Psoas muscle (tissue), 7 donors: ENCODE measurements at regions not wholly inside any gene's neighbourhood (a gene's known extent, or its start where the extent isn't known, plus 50 kb on each side); places are given as distances from the start of the nearest gene placed in this dataset.

Source experiments
- ATAC-seq, 4 donors: fragments of 200-7000 bp; cut with Tn5 transposase; one replicate each; pipeline ENCODE4 v1.9.1; 2020; ENCODE audit warnings: moderate library complexity in 3 of 4, mild to moderate bottlenecking in 2 of 4
- DNase-seq, 2 donors: peaks; one replicate each; pipeline ENCODE4 v3.0.0-alpha.2; 2020
- H3K27ac ChIP-seq: fragments of 200-600 bp; one replicate; pipeline ENCODE4 v1.8.0; 2022
- H3K27me3 ChIP-seq, 3 donors: fragments of 200-600 bp in 1 of 3; one replicate each; pipeline versions ENCODE4 v1.6.1 to v1.8.0; 2013 to 2022; ENCODE audit warnings: low read length in 2 of 3, mild to moderate bottlenecking in 2 of 3, moderate library complexity in 1 of 3; ENCODE audit not compliant: insufficient read depth in 3 of 3
- H3K36me3 ChIP-seq, 2 donors: fragments of 200-600 bp in 1 of 2; one replicate each; pipeline versions ENCODE4 v1.6.1 to v1.8.0; 2013 to 2022; ENCODE audit warnings: low read depth in 1 of 2, mild to moderate bottlenecking in 1 of 2, moderate library complexity in 1 of 2; ENCODE audit not compliant: insufficient read depth in 1 of 2
- H3K4me1 ChIP-seq: fragments of 200-600 bp; one replicate; pipeline ENCODE4 v1.8.0; 2022
- H3K4me3 ChIP-seq: fragments of 200-600 bp; one replicate; pipeline ENCODE4 v1.8.0; 2022; ENCODE audit warnings: mild to moderate bottlenecking
- H3K9me3 ChIP-seq: fragments of 200-600 bp; one replicate; pipeline ENCODE4 v1.8.0; 2022
- WGBS, 3 donors: extraction: QIAGEN DNeasy Blood & Tissue Kit; methylation state at CpG; one replicate each; pipeline versions ENCODE4 v1.1.6 to v1.1.7; 2013; 5-methylcytosine and 5-hydroxymethylcytosine counted together
- intact Hi-C, 2 donors: fragments of 100-400 bp; cut with DNase I; formaldehyde crosslinking; loops; one replicate each; pipeline versions ENCODE4 v1.11.0 to v1.14.2; 2022
- TF ChIP-seq, protein P1 (sequence below): fragments of 200-600 bp; IDR thresholded peaks from one replicate; pipeline ENCODE4 v1.8.0; 2022; ENCODE audit warnings: antibody characterized with exemption
- donor health status: healthy with polysubstance abuse.
- donor health status: DM: no; HTN: no; CAD: no; lungs with moderate emphysema.
- donor health status: Bipolar disorder and iron deficiency.
- donor health status: healthy.
- donor health status: DM: yes; HTN: yes; CAD: no.
- donor health status: DM: no; HTN: no; CAD: no.
- donor health status: DM: yes; HTN: yes; CAD: no.

DNA sequence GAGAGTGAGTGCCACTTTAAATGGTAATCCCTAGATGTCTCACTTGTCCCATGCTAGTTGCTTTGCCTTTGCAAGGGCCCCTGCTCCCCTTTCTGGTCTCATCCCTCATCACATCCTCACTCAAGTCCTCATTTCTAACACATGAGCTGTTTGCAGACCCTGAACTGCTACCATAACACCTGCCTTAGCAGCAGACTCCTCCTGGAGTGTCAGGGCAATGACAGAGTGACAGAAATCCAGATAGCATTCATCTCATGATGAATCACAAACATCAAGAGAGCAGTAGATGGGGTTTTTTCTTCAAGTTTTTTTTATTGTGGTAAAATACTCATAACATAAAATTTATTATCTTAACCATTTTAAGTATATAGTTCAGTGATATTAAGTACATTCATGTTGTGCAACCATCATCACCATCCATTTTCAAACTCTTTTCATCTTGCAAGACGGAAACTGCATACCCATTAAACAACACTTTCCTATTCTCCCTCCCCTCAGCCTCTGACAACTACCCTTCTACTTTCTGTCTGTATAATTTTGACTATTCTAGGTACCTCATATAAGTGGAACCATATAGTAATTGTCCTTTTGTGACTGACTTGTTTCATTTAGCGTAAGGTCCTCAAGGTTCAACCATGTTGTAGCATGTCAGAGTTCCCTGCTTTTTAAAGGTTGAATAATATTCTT, 133.2 kb upstream of the RPS6KA3 start:
- DNase-seq, result no peak
- Histone ChIP-seq H3K27me3 (peaks cover 0 to 3% (median 0%) of the 10 kb centered on the region in 3 donors), H3K36me3 (no peaks in the 10 kb centered on the region), H3K9me3 (no peaks in the 10 kb centered on the region), H3K4me1 (no peaks in the 10 kb centered on the region), H3K27ac (no peak overlapping the region), H3K4me3 (no peak overlapping the region)
- WGBS, 3 donors, result 88 to 95% (median 95%) methylated on average over 2 of the region's 2 CpGs
- TF ChIP-seq, protein P1, sequence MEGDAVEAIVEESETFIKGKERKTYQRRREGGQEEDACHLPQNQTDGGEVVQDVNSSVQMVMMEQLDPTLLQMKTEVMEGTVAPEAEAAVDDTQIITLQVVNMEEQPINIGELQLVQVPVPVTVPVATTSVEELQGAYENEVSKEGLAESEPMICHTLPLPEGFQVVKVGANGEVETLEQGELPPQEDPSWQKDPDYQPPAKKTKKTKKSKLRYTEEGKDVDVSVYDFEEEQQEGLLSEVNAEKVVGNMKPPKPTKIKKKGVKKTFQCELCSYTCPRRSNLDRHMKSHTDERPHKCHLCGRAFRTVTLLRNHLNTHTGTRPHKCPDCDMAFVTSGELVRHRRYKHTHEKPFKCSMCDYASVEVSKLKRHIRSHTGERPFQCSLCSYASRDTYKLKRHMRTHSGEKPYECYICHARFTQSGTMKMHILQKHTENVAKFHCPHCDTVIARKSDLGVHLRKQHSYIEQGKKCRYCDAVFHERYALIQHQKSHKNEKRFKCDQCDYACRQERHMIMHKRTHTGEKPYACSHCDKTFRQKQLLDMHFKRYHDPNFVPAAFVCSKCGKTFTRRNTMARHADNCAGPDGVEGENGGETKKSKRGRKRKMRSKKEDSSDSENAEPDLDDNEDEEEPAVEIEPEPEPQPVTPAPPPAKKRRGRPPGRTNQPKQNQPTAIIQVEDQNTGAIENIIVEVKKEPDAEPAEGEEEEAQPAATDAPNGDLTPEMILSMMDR, result no peak
- intact Hi-C loops, result no loop called here
- no peak for ATAC-seq

DNA sequence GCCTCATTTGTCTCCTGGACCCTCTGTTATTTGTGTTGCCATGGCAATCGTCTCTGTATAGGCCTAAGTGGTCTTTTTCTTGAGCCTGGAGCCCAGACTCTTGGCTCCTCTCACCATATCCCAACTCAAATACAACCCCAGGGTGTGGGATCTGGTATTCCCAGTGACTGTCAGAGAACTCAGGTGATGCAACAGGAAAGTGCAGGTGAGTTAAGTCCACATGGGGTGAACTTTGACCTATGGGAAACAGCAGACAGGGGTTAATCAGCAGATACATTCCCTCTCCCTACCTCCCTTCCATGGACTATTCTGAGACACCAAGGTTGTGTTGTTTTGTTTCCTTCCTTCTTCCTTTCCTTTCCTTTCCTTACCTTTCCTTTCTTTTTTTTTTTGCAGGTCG, 130.9 kb upstream of the RPS6KA3 start:
- Histone ChIP-seq H3K27ac (no peak overlapping the region), H3K4me1 (no peaks in the 10 kb centered on the region), H3K36me3 (no peaks in the 10 kb centered on the region), H3K27me3 (peaks cover 0 to 3% (median 0%) of the 10 kb centered on the region in 3 donors), H3K9me3 (no peaks in the 10 kb centered on the region), H3K4me3 (no peak overlapping the region)
- TF ChIP-seq, protein P1, result no peak
- ATAC-seq, result no peak
- no peak for DNase-seq
- WGBS, 3 donors, result 45 to 82% (median 66%) methylated on average over 2 of the region's 2 CpGs
- intact Hi-C loops, result no loop called here

DNA sequence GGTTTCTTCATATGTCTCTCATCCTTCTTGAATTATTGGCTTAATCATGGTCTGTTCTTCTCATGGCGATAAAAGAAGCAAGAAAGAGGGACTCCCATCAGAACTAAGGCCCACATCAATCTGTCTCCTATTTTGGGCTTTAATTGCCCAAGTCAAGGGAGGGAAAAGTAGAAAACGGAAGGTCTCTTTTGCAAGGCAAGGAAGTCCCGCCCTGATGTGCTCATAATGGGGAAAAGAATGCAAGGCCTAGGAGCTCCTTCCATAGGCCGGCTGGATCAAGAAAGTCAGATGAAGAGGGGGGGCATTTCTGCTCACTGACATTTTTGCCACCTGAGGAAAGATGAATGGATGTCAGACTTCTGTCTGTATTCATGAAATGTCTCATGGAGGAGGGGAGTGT, 127.7 kb upstream of the RPS6KA3 start:
- WGBS, 3 donors, result 66 to 86% (median 86%) methylated on average over 4 of the region's 4 CpGs
- no peak for ATAC-seq

DNA sequence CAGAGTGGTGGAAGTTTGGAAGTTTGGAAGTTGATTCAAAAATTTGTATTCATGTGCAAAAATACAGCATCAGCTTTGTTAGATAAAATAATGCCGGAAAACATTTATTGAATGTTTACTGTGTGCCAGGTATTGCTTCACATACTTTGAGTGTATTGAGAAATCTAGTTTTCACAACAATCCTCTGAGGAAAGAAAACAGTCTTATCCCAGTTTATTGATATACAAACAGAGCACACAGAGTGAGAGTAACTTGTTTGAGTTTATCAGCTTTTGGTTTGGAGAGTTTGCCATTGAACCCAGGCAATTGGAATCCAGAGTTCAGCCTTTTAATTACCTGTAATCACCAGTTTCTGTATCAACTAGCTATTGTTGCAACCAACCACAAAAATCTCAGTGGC, 127.2 kb upstream of the RPS6KA3 start:
- no peaks in the 10 kb centered on the region for H3K4me1 ChIP-seq
- peaks cover 0 to 3% (median 0%) of the 10 kb centered on the region in 3 donors for H3K27me3 ChIP-seq
- intact Hi-C loops, result no loop called here
- DNase-seq (no peak), ATAC-seq (no peak)
- H3K27ac ChIP-seq, result no peak overlapping the region
- H3K36me3 ChIP-seq, result no peaks in the 10 kb centered on the region
- WGBS, 3 donors, result 84 to 94% (median 88%) methylated on average over 1 of the region's 1 CpG
- no peak overlapping the region for H3K4me3 ChIP-seq
- H3K9me3 ChIP-seq, result no peaks in the 10 kb centered on the region
- TF ChIP-seq, protein P1, result no peak

More for the DNA sequence above, 127.7 kb upstream of the RPS6KA3 start:
- Histone ChIP-seq H3K27ac (no peak overlapping the region), H3K36me3 (no peaks in the 10 kb centered on the region), H3K4me3 (no peak overlapping the region), H3K9me3 (no peaks in the 10 kb centered on the region), H3K4me1 (no peaks in the 10 kb centered on the region), H3K27me3 (peaks cover 0 to 3% (median 0%) of the 10 kb centered on the region in 3 donors)
- TF ChIP-seq, protein P1, result no peak
- DNase-seq, result no peak
- intact Hi-C loops, result no loop called here

DNA sequence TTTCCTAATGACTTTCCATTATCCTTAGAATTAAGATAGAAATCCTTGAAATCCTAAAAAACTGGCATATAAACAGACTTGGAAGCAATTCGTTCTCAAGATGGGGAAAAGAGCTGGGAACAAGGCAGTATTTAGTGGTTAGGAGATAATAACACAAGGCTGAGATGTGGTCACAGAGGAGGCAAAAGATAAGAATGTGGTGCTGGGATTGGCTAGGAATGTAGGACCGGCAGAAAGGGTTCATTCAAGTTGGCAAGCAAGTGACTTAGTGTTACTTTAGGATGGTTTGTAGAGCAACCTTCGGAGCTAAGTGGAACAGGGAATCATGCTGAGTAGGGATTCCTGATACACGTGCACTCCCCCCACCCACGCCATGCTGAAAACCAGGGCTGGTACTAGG, 121.9 kb upstream of the RPS6KA3 start:
- DNase-seq (no peak), ATAC-seq (no peak)
- intact Hi-C loops, result no loop called here
- WGBS, 3 donors, result 42 to 72% (median 51%) methylated on average over 5 of the region's 5 CpGs
- H3K27ac ChIP-seq, result no peak overlapping the region
- H3K27me3 ChIP-seq, result no peaks in the 10 kb centered on the region
- no peaks in the 10 kb centered on the region for H3K36me3 ChIP-seq
- TF ChIP-seq, protein P1, result no peak
- no peaks in the 10 kb centered on the region for H3K9me3 ChIP-seq
- peaks cover under 1% of the 10 kb centered on the region for H3K4me1 ChIP-seq
- no peak overlapping the region for H3K4me3 ChIP-seq
